GM11168 (cell line): ENCODE measurements at regions not wholly inside any gene's neighbourhood (a gene's known extent, or its start where the extent isn't known, plus 50 kb on each side); places are given as distances from the start of the nearest gene placed in this dataset.

Source experiments
- in situ Hi-C: fragments of 300-500 bp; cut with MboI; formaldehyde crosslinking; loops from one replicate; pipeline ENCODE4 v1.12.0; 2022; ENCODE audit warnings: low sequenced_read_pairs; ENCODE audit not compliant: unreplicated experiment

GRCh38 chr21:24714646-24715200 is 892.6 kb downstream of the MRPL39 start:
- in situ Hi-C loops: no loop called here

GRCh38 chr21:24705201-24705600 is 902.1 kb downstream of the MRPL39 start:
- in situ Hi-C loops: no loop called here

- in situ Hi-C loops: no loop called here
Measured at GRCh38 chr21:24693779-24694178, 913.5 kb downstream of the MRPL39 start.

GRCh38 chr21:24681456-24681855 is 925.8 kb downstream of the MRPL39 start:
- in situ Hi-C loops: no loop called here

- in situ Hi-C loops: no loop called here
Measured at GRCh38 chr21:24671901-24672300, 935.4 kb downstream of the MRPL39 start.

- in situ Hi-C loops: no loop called here
Measured at GRCh38 chr21:24658926-24659325, 948.4 kb downstream of the MRPL39 start.

- in situ Hi-C loops: no loop called here
Measured at GRCh38 chr21:24658026-24658425, 949.3 kb downstream of the MRPL39 start.

- in situ Hi-C loops: no loop called here
Measured at GRCh38 chr21:24649691-24650090, 957.6 kb downstream of the MRPL39 start.

GRCh38 chr21:24636696-24637095 is 970.6 kb downstream of the MRPL39 start:
- in situ Hi-C loops: no loop called here

GRCh38 chr21:24634749-24635148 is 972.5 kb downstream of the MRPL39 start:
- in situ Hi-C loops: no loop called here

- in situ Hi-C loops: no loop called here
Measured at GRCh38 chr21:24628536-24628935, 978.7 kb downstream of the MRPL39 start.

- in situ Hi-C loops: no loop called here
Measured at GRCh38 chr21:24628046-24628445, 979.2 kb downstream of the MRPL39 start.

- in situ Hi-C loops: no loop called here
Measured at GRCh38 chr21:24617819-24618218, 989.5 kb downstream of the MRPL39 start.

GRCh38 chr21:24594082-24594481 is 1013.2 kb downstream of the MRPL39 start:
- in situ Hi-C loops: no loop called here

- in situ Hi-C loops: no loop called here
Measured at GRCh38 chr21:24590261-24590660, 1017.0 kb downstream of the MRPL39 start.

- in situ Hi-C loops: no loop called here
Measured at GRCh38 chr21:24583473-24583872, 1023.8 kb downstream of the MRPL39 start.

- in situ Hi-C loops: no loop called here
Measured at GRCh38 chr21:24577301-24577700, 1030.0 kb downstream of the MRPL39 start.

GRCh38 chr21:24561291-24561690 is 1046.0 kb downstream of the MRPL39 start:
- in situ Hi-C loops: no loop called here

GRCh38 chr21:24552491-24552890 is 1054.8 kb downstream of the MRPL39 start:
- in situ Hi-C loops: no loop called here

GRCh38 chr21:24545807-24546361 is 1061.4 kb downstream of the MRPL39 start:
- in situ Hi-C loops: no loop called here

- in situ Hi-C loops: no loop called here
Measured at GRCh38 chr21:24514081-24514733, 1093.1 kb downstream of the MRPL39 start.

GRCh38 chr21:24509131-24509530 is 1098.2 kb downstream of the MRPL39 start:
- in situ Hi-C loops: no loop called here
